ENCODE measurements at regions not wholly inside any gene's neighbourhood (a gene's known extent, or its start where the extent isn't known, plus 50 kb on each side); places are given as distances from the start of the nearest gene placed in this dataset.

DNA sequence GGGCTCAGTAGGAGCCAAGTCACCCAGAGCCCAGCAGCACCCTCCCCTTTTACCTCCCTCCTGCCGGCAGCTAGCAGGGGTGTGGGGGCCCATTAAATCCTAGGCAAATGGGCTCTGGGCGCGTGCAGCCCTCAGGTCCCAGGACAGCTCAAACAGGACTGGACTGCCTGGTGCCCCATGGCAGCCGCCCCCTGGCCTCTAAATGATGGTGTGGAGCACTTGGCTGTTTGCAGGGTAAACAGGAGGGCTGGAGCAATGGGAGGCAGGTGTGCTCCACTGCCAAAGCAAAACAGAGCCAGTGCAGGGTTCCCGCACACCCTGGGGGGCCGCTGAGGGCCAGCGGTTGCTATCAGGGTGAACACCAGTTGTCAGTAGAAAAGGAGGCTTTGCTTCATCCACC is 55.9 kb upstream of the C5orf58 start:
- TF ChIP-seq, protein P1, sequence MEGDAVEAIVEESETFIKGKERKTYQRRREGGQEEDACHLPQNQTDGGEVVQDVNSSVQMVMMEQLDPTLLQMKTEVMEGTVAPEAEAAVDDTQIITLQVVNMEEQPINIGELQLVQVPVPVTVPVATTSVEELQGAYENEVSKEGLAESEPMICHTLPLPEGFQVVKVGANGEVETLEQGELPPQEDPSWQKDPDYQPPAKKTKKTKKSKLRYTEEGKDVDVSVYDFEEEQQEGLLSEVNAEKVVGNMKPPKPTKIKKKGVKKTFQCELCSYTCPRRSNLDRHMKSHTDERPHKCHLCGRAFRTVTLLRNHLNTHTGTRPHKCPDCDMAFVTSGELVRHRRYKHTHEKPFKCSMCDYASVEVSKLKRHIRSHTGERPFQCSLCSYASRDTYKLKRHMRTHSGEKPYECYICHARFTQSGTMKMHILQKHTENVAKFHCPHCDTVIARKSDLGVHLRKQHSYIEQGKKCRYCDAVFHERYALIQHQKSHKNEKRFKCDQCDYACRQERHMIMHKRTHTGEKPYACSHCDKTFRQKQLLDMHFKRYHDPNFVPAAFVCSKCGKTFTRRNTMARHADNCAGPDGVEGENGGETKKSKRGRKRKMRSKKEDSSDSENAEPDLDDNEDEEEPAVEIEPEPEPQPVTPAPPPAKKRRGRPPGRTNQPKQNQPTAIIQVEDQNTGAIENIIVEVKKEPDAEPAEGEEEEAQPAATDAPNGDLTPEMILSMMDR (IDR thresholded peaks at IDR 0.05; ENCODE audit: insufficient read depth, low read depth, low read length): no peak
- no peak for TF ChIP-seq EZH2 (IDR thresholded peaks at IDR 0.05; ENCODE audit: insufficient read depth, low read length)

All from astrocyte (in vitro differentiated cells and primary cell).